RWPE1 (cell line): ENCODE measurements at regions not wholly inside any gene's neighbourhood (a gene's known extent, or its start where the extent isn't known, plus 50 kb on each side); places are given as distances from the start of the nearest gene placed in this dataset.

Experiments
- CTCF ChIA-PET: fragments of 350-600 bp; sonication (Branson Sonifier 250); formaldehyde crosslinking; extraction: SDS; loops from one replicate; lab custom pipeline; 2021; lab: Yijun Ruan, JAX
- POLR2A ChIA-PET: fragments of 400-600 bp; formaldehyde crosslinking; extraction: SDS; loops from one replicate; lab custom pipeline; 2020; ENCODE audit warnings: antibody characterized with exemption; ENCODE audit not compliant: low non-redundant PET; lab: Yijun Ruan, JAX
- DNase-seq: peaks from one replicate; pipeline ENCODE4 v3.0.0; 2012; ENCODE audit warnings: low spot score
- H3K27ac ChIP-seq: fragments of 450-650 bp; 2 replicates; pipeline ENCODE4 v1.5.1; 2017
- CTCF ChIP-seq: fragments of 450-650 bp; conservative IDR thresholded peaks from 2 replicates; pipeline ENCODE4 v1.5.1; 2017; ENCODE audit warnings: low read depth, mild to moderate bottlenecking

GRCh38 chr10:130954326-130954905 lies 357.1 kb downstream of the TCERG1L start:
- CTCF ChIA-PET: interaction anchor here (0.6 kb wide), 1 partner anchor 1513 kb away, joined by 3 read pairs; no protein-coding TSS in a partner anchor
- no peak overlapping the region for H3K27ac ChIP-seq
- POLR2A ChIA-PET: no interaction called here
- no peak for DNase-seq
- no peak for TF ChIP-seq CTCF

- ChIA-PET CTCF (no interaction called here), POLR2A (no interaction called here)
Observed at GRCh38 chr10:130956251-130956650, 355.3 kb downstream of the TCERG1L start.

GRCh38 chr10:130957423-130957822 lies 354.1 kb downstream of the TCERG1L start:
- no peak for DNase-seq
- H3K27ac ChIP-seq: no peak overlapping the region
- ChIA-PET CTCF (no interaction called here), POLR2A (interaction anchor here (0.7 kb wide), 1 partner anchor 1537 kb away, joined by 3 read pairs; no protein-coding TSS in a partner anchor)
- no peak for TF ChIP-seq CTCF

More at GRCh38 chr10:130956251-130956650, 355.3 kb downstream of the TCERG1L start:
- no peak for DNase-seq
- TF ChIP-seq CTCF: no peak
- H3K27ac ChIP-seq: no peak overlapping the region

GRCh38 chr10:130958003-130958402 lies 353.5 kb downstream of the TCERG1L start:
- DNase-seq: no peak
- TF ChIP-seq CTCF: no peak
- no peak overlapping the region for H3K27ac ChIP-seq
- ChIA-PET CTCF (interaction anchor here (0.6 kb wide), 1 partner anchor 1051 kb away, joined by 4 read pairs; no protein-coding TSS in a partner anchor), POLR2A (no interaction called here)

GRCh38 chr10:130958981-130959751 lies 352.4 kb downstream of the TCERG1L start:
- ChIA-PET POLR2A (no interaction called here), CTCF (interaction anchor here (0.6 kb wide), 1 partner anchor 328 kb away, joined by 3 read pairs; no protein-coding TSS in a partner anchor)
- H3K27ac ChIP-seq: no peak overlapping the region
- no peak for TF ChIP-seq CTCF
- DNase-seq: no peak

- DNase-seq: no peak
- POLR2A ChIA-PET: no interaction called here
- CTCF ChIA-PET: no interaction called here
- TF ChIP-seq CTCF: no peak
- H3K27ac ChIP-seq: no peak overlapping the region
Observed at GRCh38 chr10:130959752-130960195, 351.7 kb downstream of the TCERG1L start.
